NCI-H128 (cell line): ENCODE measurements at regions not wholly inside any gene's neighbourhood (a gene's known extent, or its start where the extent isn't known, plus 50 kb on each side); places are given as distances from the start of the nearest gene placed in this dataset.

Source experiments
- DNase-seq: peaks from one replicate; lab custom pipeline; 2025; ENCODE audit not compliant: unreplicated experiment; lab: John Stamatoyannopoulos, UW

DNA sequence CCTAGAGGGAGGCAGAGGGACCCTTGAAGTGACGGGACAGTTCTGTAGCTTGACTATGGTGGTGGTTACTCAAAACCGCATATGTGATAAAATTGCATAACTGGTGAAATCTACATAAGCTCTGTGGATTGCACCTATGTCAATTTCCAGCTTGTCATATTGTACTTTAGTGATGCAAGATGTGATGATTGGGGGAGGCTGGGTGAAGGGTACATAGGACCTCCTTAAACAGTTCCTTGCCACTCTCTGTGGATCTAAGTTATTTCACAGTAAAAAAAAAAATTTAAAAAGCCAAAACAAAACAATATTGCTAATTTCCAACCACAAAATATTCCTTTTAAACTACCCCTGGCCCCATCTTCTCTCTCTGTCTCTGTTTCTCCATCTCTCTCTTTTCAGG lies 472.6 kb upstream of the SULF2 start:
- no peak for DNase-seq

DNA sequence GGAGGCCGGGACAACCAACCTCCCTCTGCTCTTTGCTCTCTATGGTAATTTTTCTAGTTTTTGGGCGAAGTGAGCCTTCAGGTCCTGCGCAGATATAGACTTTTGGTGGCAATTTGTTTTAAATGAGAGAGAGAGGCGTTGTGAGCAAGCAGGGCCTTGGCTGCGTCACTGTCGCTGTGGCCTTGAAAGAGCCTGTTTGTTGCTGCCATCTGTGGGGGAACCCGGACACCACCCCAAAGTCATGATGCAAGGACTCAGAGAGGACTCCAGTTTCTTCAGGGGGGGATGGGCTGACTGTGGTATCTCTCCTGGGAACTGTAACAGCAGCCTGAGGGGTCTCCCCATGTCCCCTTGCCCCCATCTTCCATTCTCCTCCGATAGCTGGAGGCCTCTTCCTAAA lies 462.7 kb upstream of the SULF2 start:
- DNase-seq, result no peak

DNA sequence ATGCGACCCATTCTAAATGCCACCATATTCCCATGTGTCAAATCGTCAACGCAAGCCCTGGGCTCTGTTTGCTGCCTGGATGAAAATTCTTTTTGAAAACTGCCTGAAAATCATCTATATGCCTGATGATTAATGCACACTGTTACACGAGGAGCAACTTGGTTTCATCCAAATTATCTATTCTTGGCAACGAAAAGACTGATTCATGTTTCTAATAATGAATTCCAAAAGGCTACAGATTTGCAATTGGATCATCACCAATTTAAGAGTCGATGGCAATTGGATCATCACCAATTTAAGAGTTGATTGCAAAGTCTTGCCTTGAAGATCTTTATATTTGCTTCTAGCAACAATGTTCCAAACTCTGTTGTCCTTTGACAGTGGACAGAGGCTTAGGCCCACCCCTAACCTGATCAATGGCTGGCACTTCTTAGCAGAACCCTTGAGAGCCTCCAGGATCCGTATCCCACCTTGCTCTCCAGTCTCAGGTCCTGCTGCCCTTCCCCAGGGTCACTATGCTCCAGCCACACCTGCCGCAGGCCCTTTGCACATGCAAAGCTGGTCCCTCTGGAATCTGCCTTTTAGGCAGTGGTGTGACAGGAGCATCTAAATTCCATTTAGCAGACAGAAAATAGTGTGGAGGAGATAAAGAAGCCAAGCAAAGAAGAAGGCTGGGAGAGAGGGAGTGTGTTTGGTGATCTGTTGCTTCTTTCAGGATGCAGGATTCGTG lies 460.9 kb upstream of the SULF2 start:
- DNase-seq, result no peak

DNA sequence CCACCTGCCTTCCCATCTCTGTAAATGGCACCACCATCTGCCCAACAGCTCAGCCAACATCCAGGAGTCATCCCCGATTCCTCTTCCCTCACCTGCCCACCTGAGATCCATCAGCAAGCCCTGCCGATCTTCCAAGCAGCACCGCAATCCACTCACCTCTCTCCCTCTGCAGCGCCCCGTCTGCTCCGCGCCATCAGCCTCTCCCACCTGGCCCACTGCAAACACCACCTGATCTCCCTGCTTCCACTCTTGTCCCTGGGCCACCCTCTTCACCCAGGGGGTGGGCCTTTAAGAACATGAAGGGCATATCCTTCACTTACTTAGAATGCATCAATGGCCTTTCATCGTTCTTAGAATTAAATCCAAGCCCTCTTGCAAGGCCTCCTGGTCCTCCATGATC lies 457.3 kb upstream of the SULF2 start:
- no peak for DNase-seq

DNA sequence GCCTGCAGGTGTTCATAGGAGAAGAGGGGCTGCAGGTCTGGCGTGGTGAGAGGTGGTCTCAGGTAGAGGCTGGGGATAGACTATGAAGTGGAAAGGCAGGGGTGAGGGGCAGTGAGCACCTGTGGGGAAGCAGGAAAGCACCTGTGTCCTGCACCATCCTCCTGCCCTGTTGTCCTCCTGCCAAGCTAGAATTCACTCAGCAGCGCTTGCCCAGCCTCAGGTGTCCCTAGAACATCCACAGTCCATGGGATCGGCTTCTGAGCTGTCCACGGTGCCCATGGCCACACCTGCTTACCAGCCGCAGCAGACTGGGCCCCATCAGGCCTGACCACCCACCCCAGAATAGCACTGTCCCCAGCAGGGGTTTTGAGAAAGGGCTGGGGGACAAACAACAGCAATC lies 456.2 kb upstream of the SULF2 start:
- DNase-seq, result no peak

DNA sequence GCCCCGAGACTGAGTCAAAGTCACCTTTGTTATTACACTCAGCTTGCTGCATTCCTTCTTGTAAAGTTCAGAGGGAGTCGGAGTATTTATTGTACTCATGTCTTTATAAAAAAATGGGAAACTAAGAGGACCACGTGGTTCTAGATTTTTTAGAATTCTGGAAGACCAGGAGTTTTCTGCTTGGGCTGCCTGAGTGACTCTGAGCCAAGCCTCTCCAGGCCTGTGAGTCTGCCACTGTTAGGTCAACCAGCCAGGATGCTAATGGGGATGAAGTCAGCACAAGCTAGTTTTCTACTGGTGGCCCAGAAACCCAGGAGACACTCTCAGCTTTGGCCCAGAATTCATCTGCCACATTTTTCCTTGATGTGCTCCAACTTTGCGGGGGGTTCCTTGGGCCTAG lies 453.5 kb upstream of the SULF2 start:
- no peak for DNase-seq

DNA sequence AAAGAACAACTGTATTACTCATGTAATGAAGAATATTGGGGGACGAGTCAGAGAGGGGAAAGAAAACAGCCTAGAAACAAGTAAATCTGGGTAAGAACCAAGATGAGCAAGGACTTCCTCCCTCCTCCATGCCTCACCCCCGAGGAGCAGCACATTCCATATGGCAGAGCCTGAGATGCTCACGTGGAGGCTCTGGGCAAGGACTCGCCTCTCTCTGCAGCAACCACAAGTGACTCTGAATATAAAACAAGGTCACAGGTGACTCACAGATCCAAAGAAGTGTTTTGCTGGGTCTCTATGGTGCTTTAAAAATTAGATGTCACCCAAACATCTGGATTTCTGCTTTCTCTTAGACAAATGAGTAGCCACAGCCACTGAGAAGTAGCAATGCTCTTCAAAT lies 453.0 kb upstream of the SULF2 start:
- no peak for DNase-seq

DNA sequence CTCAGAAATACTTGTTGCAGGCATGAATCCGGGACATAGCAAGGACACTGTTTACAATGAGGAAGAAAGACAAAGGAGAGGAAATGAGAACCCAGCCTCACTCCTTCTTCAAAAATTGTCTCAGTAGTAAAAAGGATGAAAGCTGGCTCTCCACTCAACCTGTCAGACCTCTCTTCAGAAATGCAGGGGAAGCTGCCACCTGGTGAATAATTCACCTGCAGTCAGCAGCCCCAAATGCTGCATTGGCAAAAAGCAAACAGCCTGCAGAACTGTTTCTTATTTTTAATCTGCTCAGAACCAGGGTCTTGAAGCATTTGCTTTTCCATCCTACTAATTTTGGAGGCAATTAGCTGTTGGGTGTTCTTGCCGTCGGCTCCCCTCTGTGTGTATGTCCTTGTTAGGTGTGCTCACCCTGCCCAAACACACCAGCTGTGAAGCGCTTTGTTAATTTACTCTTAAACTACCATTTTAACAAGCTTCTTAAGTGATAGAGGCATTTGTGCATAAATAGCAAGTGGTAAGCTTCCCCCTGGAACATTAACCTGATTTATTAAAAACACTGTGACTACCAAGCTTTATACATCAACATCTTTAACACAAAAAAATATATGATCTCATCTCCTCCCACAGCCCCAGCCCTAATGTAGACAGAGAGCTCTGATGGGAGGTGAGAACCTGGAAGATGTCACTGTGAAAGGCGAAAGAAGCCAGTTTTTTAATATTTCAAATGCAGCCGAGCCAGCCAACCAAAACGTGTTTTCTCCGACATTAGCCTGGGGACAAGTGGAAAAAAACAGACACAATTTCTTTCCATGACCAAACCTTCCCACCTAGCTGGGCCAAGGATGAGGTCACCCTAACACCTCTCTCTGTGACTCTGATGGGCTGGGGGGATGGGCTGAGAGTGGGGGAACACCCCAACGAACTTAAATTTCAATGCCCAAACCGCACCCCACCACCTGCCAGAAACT lies 451.0 kb upstream of the SULF2 start:
- DNase-seq, result no peak

DNA sequence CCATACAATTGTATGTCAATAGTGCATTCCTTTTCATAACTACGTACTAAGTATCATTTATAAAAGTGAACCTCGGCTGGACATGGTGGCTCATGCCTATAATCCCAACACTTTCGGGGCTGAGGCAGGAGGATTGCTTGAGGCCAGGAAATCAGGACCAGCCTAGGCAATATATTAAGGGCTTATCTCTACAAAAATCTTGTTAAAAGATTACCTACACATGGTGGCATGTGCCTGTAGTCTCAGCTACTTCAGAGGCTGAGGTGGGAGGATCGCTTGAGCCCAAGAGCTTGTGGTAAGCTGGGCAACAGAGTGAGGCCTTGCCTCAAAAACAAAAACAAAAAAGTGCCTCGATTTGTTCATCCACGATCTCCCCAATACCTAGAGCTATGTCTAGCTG lies 449.7 kb upstream of the SULF2 start:
- DNase-seq, result no peak

DNA sequence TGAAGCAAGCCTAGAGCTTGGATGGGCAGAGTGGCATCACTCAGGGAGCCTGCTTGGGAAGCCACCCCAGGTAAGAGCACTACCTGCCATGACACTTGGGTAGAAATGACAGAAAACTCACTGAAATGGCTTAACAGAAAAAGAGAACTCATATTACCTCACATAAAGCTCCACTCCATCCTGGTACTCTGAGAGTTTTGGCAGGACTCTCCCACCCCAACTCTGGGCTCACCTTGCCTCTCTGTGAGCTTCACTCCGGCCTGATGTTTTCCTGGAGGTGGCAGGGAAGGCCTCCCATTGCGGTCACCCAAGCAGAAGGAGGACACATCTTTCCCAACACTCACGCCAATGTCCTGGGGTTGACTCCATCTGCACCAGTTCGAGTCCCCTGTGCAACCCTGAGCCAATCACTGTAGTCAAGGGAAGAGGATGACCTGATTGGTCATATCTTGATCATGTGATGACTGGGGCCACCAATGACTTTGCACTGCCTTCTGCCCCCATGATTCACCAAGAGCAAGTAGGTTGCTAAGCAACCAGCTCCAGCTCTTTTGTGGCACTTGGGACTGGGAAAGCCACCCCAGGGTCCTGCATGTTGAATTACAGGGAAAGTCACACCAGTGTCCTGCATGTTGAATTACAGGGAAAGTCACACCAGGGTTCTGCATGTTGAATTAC lies 446.1 kb upstream of the SULF2 start:
- no peak for DNase-seq

DNA sequence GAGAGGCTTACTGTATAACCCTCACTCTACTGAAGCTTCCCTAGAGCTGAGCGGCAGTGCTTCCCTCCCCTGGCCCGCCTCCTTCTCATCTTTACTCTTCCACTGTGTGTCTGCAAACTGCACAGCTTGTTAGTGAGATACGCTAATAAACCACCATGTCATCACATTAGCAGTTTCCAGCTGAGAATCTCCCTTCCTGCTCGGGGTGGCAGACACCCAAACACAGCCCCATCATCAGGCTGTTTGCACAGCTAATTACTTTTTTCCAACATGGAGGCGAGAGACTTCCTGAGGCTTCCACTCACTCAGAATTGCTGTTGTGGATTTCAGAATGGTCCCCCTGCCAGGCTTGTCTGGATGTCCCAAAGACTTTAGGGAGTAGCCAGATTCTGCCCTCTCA lies 444.9 kb upstream of the SULF2 start:
- DNase-seq, result no peak

DNA sequence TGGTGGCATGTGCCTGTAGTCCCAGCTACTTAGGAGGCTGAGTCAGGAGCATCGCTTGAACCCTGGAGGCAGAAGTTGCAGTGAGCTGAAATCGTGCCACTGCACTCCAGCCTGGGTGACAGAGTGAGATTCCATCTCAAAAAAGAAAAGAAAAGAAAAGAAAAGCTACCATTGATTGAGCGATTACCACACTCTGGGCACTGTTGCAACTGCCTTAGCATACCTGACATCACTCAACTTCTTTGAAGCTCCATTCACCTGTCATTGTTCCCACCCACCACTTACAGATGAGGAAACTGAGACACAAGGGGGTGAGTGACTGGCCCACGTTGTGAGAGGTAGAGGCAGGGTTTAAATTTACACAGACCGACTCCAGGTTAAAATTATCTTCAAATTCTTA lies 442.1 kb upstream of the SULF2 start:
- DNase-seq, result no peak

DNA sequence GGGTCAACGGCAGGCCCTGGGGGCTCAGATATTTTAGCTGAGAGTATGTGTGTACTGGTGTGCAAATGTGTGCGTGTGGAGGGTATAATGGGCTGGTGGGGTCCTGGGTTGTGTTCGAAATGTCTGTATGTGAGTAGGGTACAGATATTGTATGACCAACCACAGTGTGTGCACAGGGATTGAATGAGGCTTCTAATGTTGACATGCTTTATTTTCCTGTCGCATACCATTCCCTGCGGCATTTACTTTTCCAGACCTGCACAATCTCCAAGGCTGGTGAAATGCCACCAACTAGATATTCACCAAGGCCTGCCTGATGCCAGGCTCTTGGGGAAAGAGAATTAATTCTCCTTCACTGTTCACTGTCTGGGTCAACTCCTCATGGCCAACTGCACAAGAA lies 441.4 kb upstream of the SULF2 start:
- no peak for DNase-seq

DNA sequence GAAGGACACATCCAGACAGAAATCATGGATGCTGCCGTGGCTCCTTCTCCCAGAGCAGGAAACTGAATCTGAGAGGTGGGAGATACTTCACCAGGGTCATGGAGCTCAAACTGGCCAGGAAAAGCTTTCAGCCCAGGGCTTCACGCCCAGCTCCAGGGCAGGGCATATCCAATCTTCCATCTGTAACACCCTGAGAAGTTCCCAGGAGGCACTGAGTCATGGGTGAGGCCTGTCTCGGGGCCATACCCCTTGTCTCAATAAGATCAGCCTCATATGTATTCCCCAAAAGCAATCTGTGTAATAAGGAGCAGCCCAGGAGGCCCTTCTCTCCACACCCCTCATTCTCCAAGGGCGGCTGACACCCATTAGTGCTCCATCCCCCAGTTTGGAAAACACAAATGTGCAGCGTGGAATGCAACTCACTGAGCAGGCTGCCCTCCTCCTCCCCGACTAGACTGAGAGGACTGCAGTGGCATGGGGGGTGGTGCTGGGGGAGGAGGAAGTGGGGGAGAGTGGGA lies 439.3 kb upstream of the SULF2 start:
- no peak for DNase-seq

DNA sequence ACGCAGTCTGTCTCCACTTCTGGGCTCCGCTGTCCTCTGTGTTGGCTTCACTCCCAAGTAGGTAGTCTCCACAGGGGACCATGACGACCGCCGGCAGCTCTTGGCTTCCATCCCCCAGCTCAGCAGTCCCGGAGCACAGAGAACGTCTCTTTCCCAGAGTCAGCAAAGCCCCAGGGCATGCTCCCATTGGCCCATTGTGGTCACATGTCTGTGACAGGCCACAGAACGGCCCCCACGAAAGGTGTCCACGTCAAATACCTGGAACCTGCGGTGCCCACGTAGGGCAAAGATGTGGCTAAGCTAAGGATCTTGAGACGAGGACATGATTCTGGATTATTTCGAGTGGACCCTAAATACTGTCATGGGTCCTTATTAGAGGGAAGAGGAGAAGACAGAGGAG lies 438.4 kb upstream of the SULF2 start:
- no peak for DNase-seq

DNA sequence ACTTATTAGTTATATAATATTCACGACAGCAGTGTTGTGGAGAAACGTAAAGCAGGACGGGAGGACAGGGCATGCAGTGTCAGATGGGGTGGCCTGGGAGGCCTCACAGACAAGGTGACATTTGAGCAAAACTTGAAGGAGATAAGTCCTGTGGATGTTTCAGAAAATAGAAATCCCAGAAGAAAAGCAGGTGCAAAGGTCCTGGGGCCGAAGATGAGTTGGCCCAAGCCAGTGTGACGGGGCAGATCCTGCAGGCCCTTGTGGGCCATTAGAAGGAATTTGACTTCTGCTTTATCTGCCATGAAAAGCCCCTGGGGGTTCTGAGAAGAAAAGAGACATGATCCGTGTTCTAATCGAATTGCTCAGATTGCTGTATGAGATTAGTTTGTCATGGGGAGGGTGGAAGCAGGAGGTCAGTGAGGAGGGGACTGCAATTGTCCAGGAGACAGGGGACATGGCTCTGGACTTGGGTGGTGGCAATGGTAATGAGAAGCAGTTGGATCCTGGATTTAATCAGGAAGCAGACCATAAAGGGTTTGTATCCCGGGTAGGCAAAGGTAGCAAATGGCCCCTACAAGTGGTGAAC lies 437.4 kb upstream of the SULF2 start:
- no peak for DNase-seq

DNA sequence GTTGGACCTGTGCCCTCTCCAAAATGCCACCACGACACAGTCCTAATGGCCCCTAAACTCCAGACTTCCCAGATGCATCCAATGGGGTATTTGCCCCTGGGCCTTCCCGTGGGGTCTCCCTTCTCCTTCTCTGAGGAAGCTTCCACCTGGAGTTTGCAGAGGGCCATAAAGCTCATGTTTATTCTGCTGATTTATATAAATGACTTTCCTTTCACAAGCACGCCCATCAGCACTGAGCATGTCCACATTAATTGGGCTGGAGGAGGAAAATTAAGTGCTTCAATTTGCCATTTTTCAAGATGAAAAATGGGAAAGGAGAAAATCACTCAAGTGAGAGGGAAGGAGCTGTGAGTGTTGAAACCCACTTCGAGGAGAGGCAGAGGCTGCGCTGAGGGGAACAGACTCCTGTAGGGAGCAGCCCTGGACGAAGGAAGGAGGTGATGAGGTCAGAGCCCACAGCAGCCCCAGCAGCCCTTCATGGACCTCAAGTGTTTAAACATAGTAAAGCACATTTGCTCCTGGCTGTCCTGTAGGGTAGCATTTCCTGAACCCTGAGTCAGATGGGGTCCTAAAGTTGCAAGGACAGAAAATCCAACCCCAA lies 434.9 kb upstream of the SULF2 start:
- DNase-seq, result no peak

DNA sequence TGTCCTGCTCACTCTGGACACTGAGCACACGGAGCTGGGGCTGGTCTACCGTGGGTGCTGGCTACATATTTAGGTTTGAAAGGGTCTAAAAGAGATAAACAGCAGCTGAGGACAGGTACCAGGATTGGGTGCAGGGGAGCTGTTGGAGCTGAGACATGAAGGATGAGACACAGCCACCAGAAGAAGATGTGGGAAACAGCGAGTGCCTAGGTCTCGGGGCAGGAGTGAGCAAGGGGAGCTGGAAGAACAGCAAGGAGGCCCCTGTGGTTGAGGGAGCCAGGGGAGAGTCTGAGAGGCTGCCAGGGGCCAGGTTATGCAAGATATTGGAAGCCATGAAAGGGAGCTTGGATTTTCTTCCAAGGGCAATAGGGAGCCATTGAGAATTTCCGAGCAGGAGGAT lies 434.0 kb upstream of the SULF2 start:
- DNase-seq, result no peak

DNA sequence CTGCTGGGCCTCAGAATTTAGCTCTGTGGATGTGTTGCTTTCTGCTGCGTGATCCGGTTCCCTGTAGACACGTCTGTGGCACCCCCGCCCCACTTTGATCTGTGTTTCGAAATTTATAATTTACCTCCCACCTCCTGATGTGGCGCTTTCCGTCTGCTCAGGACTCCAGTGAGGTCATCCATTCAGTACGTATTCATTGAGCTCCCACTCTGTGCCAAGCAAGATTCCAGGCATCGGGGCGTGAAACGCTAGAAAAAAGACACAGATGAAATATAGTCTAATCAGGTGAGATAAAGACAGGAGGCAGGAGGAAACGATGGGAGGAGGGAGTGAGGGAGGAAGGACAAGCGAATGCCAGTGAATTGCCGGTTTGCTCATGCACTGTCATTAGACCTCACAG lies 431.9 kb upstream of the SULF2 start:
- DNase-seq, result no peak

DNA sequence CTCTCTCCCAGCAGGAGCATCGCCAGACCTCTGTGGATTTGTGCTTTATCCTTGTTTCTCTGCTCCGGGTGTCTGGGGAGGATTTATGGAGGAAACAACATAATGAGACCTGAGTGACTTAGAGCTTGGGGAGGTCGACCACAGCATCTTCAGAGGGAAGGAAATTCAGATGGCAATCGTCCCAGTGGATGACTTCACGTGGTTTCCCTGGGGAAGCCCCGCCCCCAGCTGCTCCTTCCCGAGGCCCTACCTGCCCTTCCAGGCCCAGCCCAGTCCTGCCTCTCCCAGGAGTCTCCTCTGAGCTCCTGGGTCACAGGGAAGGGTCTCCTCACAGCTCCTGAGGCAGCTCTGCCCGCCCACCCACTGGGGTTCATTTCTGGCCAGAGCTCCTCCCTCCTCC lies 430.3 kb upstream of the SULF2 start:
- DNase-seq, result no peak

DNA sequence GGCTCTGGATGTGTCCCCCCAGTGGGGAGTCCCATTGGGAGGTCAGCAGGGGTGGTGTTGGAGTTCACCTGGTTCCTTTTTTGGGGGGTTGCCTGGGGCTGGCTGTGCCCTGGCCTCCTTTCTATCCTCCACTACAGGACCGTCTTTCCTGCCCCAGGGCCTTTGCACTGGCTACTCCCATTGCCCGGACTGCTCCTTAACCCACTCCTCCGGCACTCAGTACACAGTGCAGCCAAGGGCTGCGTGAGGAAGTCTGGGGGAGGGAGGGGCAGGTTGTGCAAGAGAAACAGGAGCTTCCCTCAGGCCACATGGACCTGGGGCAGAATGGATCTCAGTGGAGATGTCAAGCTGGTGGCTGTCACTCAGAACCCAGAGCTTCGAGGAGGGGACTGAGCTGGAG lies 429.3 kb upstream of the SULF2 start:
- DNase-seq, result no peak
